ENCODE measurements at regions not wholly inside any gene's neighbourhood (a gene's known extent, or its start where the extent isn't known, plus 50 kb on each side); places are given as distances from the start of the nearest gene placed in this dataset.

DNA sequence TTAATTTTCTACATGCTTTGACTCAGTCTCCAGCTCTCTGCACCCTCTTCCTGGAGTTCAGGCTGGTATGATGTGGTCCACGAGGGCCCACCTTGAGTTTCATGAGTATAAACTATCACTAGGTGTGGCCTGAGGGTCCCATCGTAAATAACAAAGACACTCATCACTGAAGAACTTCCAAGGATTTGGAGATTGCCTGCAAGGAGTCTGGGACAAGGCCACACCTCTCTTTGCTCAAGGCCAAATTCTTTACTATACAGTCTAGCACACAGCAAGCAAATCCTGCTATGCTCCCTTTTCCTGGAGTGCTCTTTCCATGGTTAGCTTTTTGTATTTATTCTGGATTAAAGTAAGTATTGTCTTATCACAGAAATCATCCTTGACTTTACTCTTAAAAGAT is 271.9 kb downstream of the SLC16A7 start:
- no peaks in the 10 kb centered on the region for H3K9me3 ChIP-seq (ENCODE audit: control insufficient read depth in 2 of 2, insufficient read depth in 1 of 2, low read depth in 1 of 2, low read length in 1 of 2)
- H3K4me1 ChIP-seq (ENCODE audit: control insufficient read depth in 2 of 2, insufficient read depth in 2 of 2, low read length in 1 of 2), result no peaks in the 10 kb centered on the region
- H3K4me3 ChIP-seq (ENCODE audit: low read depth in 1 of 2, low read length in 2 of 2), result no peak overlapping the region
- WGBS, 2 donors, result 75 to 82% methylated on average over 2 of the region's 2 CpGs
- H3K27me3 ChIP-seq (ENCODE audit: control insufficient read depth in 1 of 2, insufficient read depth in 2 of 2, low read length in 2 of 2), result no peaks in the 10 kb centered on the region
- H3K36me3 ChIP-seq (ENCODE audit: control insufficient read depth in 2 of 2, insufficient read depth in 2 of 2, low read length in 1 of 2), result no peaks in the 10 kb centered on the region
- no peak overlapping the region for H3K27ac ChIP-seq (ENCODE audit: low read depth in 2 of 2, low read length in 1 of 2)

DNA sequence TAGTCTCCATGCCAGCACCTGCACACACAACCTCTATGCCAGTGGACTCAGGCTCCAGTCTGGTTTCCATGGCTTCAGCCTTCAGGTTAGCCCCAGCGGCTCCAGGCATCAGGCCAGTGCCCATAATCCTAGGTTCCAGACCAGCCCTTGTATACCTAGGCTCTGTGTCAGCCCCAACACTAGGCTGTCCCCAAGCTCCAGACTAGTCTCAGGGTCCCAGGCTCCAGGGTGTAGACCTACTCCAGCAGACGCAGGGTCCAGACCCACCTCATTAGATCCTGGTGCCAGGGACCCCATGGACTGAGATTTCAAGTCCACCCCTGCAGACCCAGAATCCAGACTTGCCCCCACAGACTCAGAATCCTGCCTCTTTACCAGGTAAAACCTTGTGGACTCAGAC is 275.9 kb downstream of the SLC16A7 start:
- H3K9me3 ChIP-seq (ENCODE audit: control insufficient read depth in 2 of 2, insufficient read depth in 1 of 2, low read depth in 1 of 2, low read length in 1 of 2), result no peaks in the 10 kb centered on the region
- no peaks in the 10 kb centered on the region for H3K4me1 ChIP-seq (ENCODE audit: control insufficient read depth in 2 of 2, insufficient read depth in 2 of 2, low read length in 1 of 2)
- no peaks in the 10 kb centered on the region for H3K36me3 ChIP-seq (ENCODE audit: control insufficient read depth in 2 of 2, insufficient read depth in 2 of 2, low read length in 1 of 2)
- H3K27ac ChIP-seq (ENCODE audit: low read depth in 2 of 2, low read length in 1 of 2), result no peak overlapping the region
- no peaks in the 10 kb centered on the region for H3K27me3 ChIP-seq (ENCODE audit: control insufficient read depth in 1 of 2, insufficient read depth in 2 of 2, low read length in 2 of 2)
- H3K4me3 ChIP-seq (ENCODE audit: low read depth in 1 of 2, low read length in 2 of 2), result no peak overlapping the region
- 94 to 95% methylated on average over 2 of the region's 2 CpGs for WGBS, 2 donors

DNA sequence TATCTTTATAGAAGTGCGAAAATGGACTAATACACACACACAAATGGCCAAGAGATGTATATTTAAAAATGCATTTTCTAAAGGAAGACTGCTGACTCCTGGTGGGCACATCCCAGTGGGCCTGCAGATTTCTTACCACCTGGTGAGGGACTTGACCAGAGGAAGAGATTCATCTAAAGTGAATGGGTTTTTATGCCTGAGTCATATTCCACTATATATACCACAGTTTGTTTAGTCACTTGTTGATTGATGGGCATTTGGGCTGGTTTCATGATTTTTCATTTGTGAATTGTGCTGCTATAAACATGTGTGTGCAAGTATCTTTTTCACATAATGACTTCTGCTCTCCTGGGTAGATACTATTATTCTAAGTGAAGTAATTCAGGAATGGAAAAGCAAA is 277.3 kb downstream of the SLC16A7 start:
- 97 to 100% methylated on average over 1 of the region's 1 CpG for WGBS, 2 donors
- Histone ChIP-seq H3K4me3 (ENCODE audit: low read depth in 1 of 2, low read length in 2 of 2) (no peak overlapping the region), H3K27ac (ENCODE audit: low read depth in 2 of 2, low read length in 1 of 2) (no peak overlapping the region), H3K27me3 (ENCODE audit: control insufficient read depth in 1 of 2, insufficient read depth in 2 of 2, low read length in 2 of 2) (no peaks in the 10 kb centered on the region), H3K9me3 (ENCODE audit: control insufficient read depth in 2 of 2, insufficient read depth in 1 of 2, low read depth in 1 of 2, low read length in 1 of 2) (no peaks in the 10 kb centered on the region), H3K36me3 (ENCODE audit: control insufficient read depth in 2 of 2, insufficient read depth in 2 of 2, low read length in 1 of 2) (no peaks in the 10 kb centered on the region), H3K4me1 (ENCODE audit: control insufficient read depth in 2 of 2, insufficient read depth in 2 of 2, low read length in 1 of 2) (no peaks in the 10 kb centered on the region)

DNA sequence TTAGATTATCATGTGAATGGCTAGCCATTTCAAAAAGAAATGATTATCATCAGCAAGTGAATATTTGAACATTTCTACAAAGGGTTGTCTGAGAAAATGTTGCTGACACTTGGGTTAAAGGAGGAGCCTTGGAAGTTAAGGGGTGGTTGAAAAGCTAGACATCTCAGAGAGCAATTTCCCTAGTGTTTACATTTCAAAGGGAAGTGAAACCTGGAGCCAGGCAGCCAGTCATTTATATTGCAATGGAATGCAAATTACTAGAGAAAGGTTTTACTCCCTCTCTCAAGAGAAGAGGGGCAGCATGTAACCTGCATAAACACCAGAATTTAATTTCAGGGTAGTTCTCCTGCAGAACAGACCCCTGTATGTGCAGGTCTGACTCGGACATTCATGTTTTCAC is 279.0 kb downstream of the SLC16A7 start:
- no peak overlapping the region for H3K27ac ChIP-seq (ENCODE audit: low read depth in 2 of 2, low read length in 1 of 2)
- no peaks in the 10 kb centered on the region for H3K27me3 ChIP-seq (ENCODE audit: control insufficient read depth in 1 of 2, insufficient read depth in 2 of 2, low read length in 2 of 2)
- no peaks in the 10 kb centered on the region for H3K9me3 ChIP-seq (ENCODE audit: control insufficient read depth in 2 of 2, insufficient read depth in 1 of 2, low read depth in 1 of 2, low read length in 1 of 2)
- H3K4me3 ChIP-seq (ENCODE audit: low read depth in 1 of 2, low read length in 2 of 2), result no peak overlapping the region
- no peaks in the 10 kb centered on the region for H3K4me1 ChIP-seq (ENCODE audit: control insufficient read depth in 2 of 2, insufficient read depth in 2 of 2, low read length in 1 of 2)
- H3K36me3 ChIP-seq (ENCODE audit: control insufficient read depth in 2 of 2, insufficient read depth in 2 of 2, low read length in 1 of 2), result no peaks in the 10 kb centered on the region
- WGBS, 2 donors, result 38 to 44% methylated on average over 1 of the region's 1 CpG

DNA sequence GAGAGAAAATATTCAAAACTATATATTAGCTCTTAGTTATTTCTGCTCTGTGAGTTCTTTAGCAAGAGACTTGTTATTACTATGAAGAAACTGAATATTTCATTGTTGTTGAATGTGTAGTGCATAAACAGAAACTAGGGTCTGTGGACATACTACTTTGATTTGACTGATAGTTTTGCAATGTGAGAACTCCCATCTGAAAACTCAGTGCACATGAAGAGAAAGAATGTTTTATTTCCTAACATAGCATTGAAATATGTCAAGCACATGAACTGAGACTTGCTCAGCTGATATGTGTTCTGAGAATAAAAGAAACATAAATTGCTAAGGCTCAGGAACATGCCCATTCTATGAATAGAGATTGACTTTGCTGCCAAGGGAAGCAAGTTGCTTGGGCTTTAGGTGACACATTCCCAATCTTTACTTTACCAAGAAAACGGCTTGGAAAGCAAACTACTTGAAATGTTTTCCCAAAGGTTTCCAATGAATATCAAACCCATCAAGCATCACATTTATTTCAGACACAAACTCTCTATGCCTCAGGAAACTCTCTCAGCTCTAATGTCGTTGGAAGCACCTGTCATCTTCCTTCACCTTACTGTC is 290.4 kb downstream of the SLC16A7 start:
- Histone ChIP-seq H3K9me3 (ENCODE audit: control insufficient read depth in 2 of 2, insufficient read depth in 1 of 2, low read depth in 1 of 2, low read length in 1 of 2) (no peaks in the 10 kb centered on the region), H3K27me3 (ENCODE audit: control insufficient read depth in 1 of 2, insufficient read depth in 2 of 2, low read length in 2 of 2) (no peaks in the 10 kb centered on the region), H3K27ac (ENCODE audit: low read depth in 2 of 2, low read length in 1 of 2) (no peak overlapping the region), H3K36me3 (ENCODE audit: control insufficient read depth in 2 of 2, insufficient read depth in 2 of 2, low read length in 1 of 2) (no peaks in the 10 kb centered on the region), H3K4me3 (ENCODE audit: low read depth in 1 of 2, low read length in 2 of 2) (no peak overlapping the region), H3K4me1 (ENCODE audit: control insufficient read depth in 2 of 2, insufficient read depth in 2 of 2, low read length in 1 of 2) (no peaks in the 10 kb centered on the region)
- WGBS, 2 donors, result 57 to 65% methylated on average over 2 of the region's 2 CpGs

DNA sequence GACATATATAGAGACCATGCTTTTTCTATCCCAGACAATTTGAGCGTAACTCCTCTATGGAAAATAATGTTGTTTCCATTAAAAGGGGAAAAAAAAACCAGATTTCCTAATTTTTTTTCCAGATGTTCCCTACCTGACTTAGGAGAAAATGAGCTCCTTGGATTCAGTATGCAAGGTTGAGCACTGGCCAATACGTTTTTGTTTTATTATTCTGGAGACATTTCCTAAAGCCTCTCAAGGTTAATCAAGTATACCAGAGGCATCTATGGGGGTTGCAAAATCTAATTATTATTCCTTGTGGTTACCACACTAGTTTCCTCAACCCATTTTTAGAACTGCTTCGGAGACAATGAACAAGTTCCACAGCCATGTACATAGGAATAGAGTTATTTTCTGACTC is 291.3 kb downstream of the SLC16A7 start:
- H3K27ac ChIP-seq (ENCODE audit: low read depth in 2 of 2, low read length in 1 of 2), result no peak overlapping the region
- no peak overlapping the region for H3K4me3 ChIP-seq (ENCODE audit: low read depth in 1 of 2, low read length in 2 of 2)
- 69 to 80% methylated on average over 3 of the region's 3 CpGs for WGBS, 2 donors
- no peaks in the 10 kb centered on the region for H3K27me3 ChIP-seq (ENCODE audit: control insufficient read depth in 1 of 2, insufficient read depth in 2 of 2, low read length in 2 of 2)
- H3K4me1 ChIP-seq (ENCODE audit: control insufficient read depth in 2 of 2, insufficient read depth in 2 of 2, low read length in 1 of 2), result no peaks in the 10 kb centered on the region
- H3K9me3 ChIP-seq (ENCODE audit: control insufficient read depth in 2 of 2, insufficient read depth in 1 of 2, low read depth in 1 of 2, low read length in 1 of 2), result no peaks in the 10 kb centered on the region
- no peaks in the 10 kb centered on the region for H3K36me3 ChIP-seq (ENCODE audit: control insufficient read depth in 2 of 2, insufficient read depth in 2 of 2, low read length in 1 of 2)

DNA sequence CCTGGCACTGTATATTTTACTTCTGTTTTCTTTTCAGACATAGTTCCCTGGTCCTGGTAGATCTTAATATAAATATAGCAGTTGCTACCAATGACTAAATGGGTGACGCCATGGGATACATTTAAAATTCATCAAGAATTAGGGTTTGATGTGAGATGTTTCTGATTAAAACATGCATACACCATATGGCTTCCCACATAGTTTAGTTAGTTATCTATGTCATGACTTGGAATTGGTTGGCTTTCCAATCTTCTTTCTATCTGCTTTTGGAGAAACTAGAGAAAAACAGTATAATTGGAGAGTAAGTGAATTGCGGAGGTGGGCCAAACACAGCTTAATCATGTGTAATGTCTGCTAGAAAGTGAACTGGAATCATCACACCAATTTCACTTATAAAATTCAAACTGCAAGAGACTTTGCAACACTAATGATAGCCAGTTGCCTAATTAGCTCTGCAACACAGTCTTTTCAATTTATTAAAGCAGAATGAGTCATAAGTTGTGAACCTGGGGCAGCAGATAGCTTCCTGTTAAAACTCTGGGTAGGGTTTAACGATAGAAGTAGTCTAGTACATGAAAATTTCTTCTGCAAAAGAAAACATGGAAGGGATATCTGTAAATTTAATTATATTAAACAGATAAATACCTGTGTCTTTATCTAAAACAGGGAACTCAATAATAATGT is 295.2 kb downstream of the SLC16A7 start:
- 82 to 87% methylated on average over 3 of the region's 3 CpGs for WGBS, 2 donors
- no peak overlapping the region for H3K27ac ChIP-seq (ENCODE audit: low read depth in 2 of 2, low read length in 1 of 2)
- no peak overlapping the region for H3K4me3 ChIP-seq (ENCODE audit: low read depth in 1 of 2, low read length in 2 of 2)
- H3K4me1 ChIP-seq (ENCODE audit: control insufficient read depth in 2 of 2, insufficient read depth in 2 of 2, low read length in 1 of 2), result no peaks in the 10 kb centered on the region
- H3K36me3 ChIP-seq (ENCODE audit: control insufficient read depth in 2 of 2, insufficient read depth in 2 of 2, low read length in 1 of 2), result no peaks in the 10 kb centered on the region
- no peaks in the 10 kb centered on the region for H3K27me3 ChIP-seq (ENCODE audit: control insufficient read depth in 1 of 2, insufficient read depth in 2 of 2, low read length in 2 of 2)
- no peaks in the 10 kb centered on the region for H3K9me3 ChIP-seq (ENCODE audit: control insufficient read depth in 2 of 2, insufficient read depth in 1 of 2, low read depth in 1 of 2, low read length in 1 of 2)

DNA sequence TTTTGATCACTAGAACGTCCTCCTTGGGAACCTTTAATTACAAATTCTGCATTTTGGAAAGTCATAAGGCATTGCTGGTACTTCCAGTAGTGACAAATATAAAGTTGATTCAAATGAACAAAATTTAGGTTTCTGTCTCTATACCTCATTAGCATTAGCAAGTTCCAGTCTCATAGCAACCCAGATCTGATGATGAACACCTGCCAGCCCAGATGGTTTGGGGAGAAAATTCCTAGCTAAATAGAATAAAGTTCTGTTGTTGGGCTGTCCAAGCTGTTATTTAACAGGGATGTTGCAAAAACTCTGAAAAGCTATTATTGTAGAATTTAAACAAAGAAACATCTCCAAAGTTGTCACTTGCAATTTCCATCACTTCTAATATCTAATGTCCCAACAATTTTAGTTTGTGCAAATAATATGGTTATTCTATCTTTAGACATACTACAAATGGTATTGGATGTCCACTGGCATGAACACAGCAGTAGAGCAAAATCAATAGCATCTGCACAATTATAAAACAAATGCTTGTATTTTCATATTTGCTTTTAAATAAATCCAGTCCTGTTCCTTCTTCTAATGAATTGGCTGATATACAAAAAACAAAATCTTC is 299.4 kb downstream of the SLC16A7 start:
- H3K36me3 ChIP-seq (ENCODE audit: control insufficient read depth in 2 of 2, insufficient read depth in 2 of 2, low read length in 1 of 2), result no peaks in the 10 kb centered on the region
- H3K4me3 ChIP-seq (ENCODE audit: low read depth in 1 of 2, low read length in 2 of 2), result no peak overlapping the region
- 79 to 85% methylated on average over 1 of the region's 1 CpG for WGBS, 2 donors
- H3K27ac ChIP-seq (ENCODE audit: low read depth in 2 of 2, low read length in 1 of 2), result no peak overlapping the region
- no peaks in the 10 kb centered on the region for H3K27me3 ChIP-seq (ENCODE audit: control insufficient read depth in 1 of 2, insufficient read depth in 2 of 2, low read length in 2 of 2)
- H3K4me1 ChIP-seq (ENCODE audit: control insufficient read depth in 2 of 2, insufficient read depth in 2 of 2, low read length in 1 of 2), result no peaks in the 10 kb centered on the region
- no peaks in the 10 kb centered on the region for H3K9me3 ChIP-seq (ENCODE audit: control insufficient read depth in 2 of 2, insufficient read depth in 1 of 2, low read depth in 1 of 2, low read length in 1 of 2)

DNA sequence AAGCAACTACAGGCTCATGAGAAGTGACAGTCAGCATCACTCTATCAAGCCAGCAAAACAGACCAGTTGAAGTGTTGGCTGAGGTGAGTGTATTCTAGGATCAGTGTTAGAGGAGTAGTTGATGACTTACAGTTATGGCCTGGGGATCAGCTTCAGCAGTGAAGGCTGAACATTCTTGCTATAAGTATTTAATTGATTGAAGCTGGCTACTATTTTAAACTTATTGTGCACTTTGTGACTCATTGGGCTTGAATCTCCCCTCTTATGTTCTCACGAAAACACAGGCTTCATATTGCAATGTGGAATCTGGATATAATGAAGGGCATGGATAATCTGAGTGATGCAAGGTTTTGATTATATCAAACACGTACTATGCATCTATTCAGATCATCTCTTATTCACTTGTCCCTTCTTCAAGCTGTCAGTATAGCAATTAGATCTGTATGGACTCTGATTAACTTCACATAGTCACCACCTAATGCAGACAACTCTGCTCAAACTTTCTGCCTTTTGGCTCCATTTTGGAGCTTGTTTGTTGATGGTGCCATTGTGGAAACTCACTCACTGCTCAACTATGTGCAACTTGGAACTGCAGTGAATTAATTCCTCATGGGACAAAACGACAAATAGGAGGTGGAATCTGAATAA is 309.2 kb downstream of the SLC16A7 start:
- no peaks in the 10 kb centered on the region for H3K4me1 ChIP-seq (ENCODE audit: control insufficient read depth in 2 of 2, insufficient read depth in 2 of 2, low read length in 1 of 2)
- 63 to 75% methylated on average over 3 of the region's 3 CpGs for WGBS, 2 donors
- H3K36me3 ChIP-seq (ENCODE audit: control insufficient read depth in 2 of 2, insufficient read depth in 2 of 2, low read length in 1 of 2), result no peaks in the 10 kb centered on the region
- no peaks in the 10 kb centered on the region for H3K9me3 ChIP-seq (ENCODE audit: control insufficient read depth in 2 of 2, insufficient read depth in 1 of 2, low read depth in 1 of 2, low read length in 1 of 2)
- H3K27me3 ChIP-seq (ENCODE audit: control insufficient read depth in 1 of 2, insufficient read depth in 2 of 2, low read length in 2 of 2), result no peaks in the 10 kb centered on the region
- no peak overlapping the region for H3K4me3 ChIP-seq (ENCODE audit: low read depth in 1 of 2, low read length in 2 of 2)
- no peak overlapping the region for H3K27ac ChIP-seq (ENCODE audit: low read depth in 2 of 2, low read length in 1 of 2)
